ENCODE measurements at regions not wholly inside any gene's neighbourhood (a gene's known extent, or its start where the extent isn't known, plus 50 kb on each side); places are given as distances from the start of the nearest gene placed in this dataset.

DNA sequence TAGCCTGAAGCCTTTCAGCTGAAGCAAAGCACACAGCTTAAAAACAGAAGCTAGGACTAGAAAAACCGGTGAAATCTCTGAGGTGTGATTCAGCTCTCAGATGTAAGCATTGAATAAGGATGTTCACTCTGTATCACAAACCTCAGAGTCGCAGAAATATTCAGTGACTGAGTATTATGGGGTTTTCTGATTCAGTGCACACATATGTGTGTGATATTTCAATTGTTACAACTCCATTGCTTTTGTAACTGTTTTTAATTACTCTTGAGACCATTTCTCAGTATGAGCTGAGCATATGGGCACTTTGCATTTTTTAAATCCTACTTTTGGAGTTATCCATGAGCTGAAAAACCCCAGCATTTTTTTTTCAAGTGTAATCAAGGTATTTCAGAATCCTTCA lies 868.8 kb downstream of the NTRK3 start:
- TF ChIP-seq POLR2A (IDR thresholded peaks at IDR 0.05) = no peak
- H3K36me3 ChIP-seq = no peaks in the 10 kb centered on the region
- intact Hi-C loops (cut with DNase I; ENCODE audit: low total_unique reads) = no loop called here
- H3K4me1 ChIP-seq = no peaks in the 10 kb centered on the region
- no peaks in the 10 kb centered on the region for H3K27me3 ChIP-seq
- peaks cover 0 to 5% (median 2%) of the 10 kb centered on the region in 4 donors for H3K9me3 ChIP-seq
- no peak for DNase-seq
- no peak overlapping the region for H3K4me3 ChIP-seq
- no peak overlapping the region for H3K27ac ChIP-seq
- 71 to 84% (median 80%) methylated on average over 2 of the region's 2 CpGs for WGBS, 5 donors

DNA sequence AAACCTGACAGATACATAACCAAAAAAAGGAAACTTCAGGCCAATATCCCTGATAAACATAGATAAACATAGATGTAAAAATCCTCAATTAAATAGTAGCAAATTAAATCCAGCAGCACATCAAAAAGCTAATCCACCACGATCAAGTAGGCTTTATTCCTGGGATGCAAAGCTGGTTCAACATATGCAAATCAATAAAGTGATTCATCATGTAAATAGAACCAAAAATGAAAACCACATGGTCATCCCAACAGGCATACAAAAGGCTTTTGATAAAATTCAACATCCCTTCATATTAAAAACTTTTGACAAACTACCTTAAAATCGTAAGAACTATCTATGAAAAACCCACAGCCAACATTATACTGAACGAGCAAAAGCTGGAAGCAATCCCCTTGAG lies 882.2 kb downstream of the NTRK3 start:
- WGBS, 5 donors = 50 to 70% (median 54%) methylated on average over 3 of the region's 3 CpGs
- Histone ChIP-seq H3K36me3 (no peaks in the 10 kb centered on the region), H3K9me3 (peaks cover 0 to 32% (median 16%) of the 10 kb centered on the region in 4 donors), H3K27me3 (no peaks in the 10 kb centered on the region), H3K4me1 (no peaks in the 10 kb centered on the region), H3K27ac (no peak overlapping the region), H3K4me3 (no peak overlapping the region)
- no peak for TF ChIP-seq POLR2A (IDR thresholded peaks at IDR 0.05)
- intact Hi-C loops (cut with DNase I; ENCODE audit: low total_unique reads) = no loop called here
- DNase-seq = no peak

DNA sequence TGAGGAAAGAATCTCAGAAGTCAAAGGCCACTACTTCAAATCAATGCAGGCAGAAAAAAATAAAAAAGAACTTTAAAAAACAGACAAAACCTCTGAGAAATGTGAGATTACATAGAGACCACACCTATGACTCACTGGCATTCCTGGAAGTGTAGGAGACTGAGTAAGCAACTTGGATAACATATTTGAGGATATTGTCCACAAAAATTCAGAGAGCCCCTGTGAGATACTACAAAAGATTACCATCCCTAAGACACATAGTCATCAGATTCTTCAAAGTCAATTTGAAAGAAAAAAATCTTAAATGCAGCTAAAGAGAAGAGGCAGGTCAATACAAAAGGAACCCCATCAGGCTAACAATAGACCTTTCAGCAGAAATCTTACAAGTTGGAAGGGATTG lies 887.3 kb downstream of the NTRK3 start:
- Histone ChIP-seq H3K9me3 (peaks cover 0 to 15% (median 10%) of the 10 kb centered on the region in 4 donors), H3K27me3 (no peaks in the 10 kb centered on the region), H3K4me1 (no peaks in the 10 kb centered on the region), H3K4me3 (no peak overlapping the region), H3K36me3 (no peaks in the 10 kb centered on the region), H3K27ac (no peak overlapping the region)
- TF ChIP-seq POLR2A (IDR thresholded peaks at IDR 0.05) (no peak), POLR2AphosphoS5 (IDR thresholded peaks at IDR 0.05) (no peak), EP300 (IDR thresholded peaks at IDR 0.05) (no peak)
- TF ChIP-seq, protein P1, sequence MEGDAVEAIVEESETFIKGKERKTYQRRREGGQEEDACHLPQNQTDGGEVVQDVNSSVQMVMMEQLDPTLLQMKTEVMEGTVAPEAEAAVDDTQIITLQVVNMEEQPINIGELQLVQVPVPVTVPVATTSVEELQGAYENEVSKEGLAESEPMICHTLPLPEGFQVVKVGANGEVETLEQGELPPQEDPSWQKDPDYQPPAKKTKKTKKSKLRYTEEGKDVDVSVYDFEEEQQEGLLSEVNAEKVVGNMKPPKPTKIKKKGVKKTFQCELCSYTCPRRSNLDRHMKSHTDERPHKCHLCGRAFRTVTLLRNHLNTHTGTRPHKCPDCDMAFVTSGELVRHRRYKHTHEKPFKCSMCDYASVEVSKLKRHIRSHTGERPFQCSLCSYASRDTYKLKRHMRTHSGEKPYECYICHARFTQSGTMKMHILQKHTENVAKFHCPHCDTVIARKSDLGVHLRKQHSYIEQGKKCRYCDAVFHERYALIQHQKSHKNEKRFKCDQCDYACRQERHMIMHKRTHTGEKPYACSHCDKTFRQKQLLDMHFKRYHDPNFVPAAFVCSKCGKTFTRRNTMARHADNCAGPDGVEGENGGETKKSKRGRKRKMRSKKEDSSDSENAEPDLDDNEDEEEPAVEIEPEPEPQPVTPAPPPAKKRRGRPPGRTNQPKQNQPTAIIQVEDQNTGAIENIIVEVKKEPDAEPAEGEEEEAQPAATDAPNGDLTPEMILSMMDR (IDR thresholded peaks at IDR 0.05) = no peak
- no peak for DNase-seq
- intact Hi-C loops (cut with DNase I; ENCODE audit: low total_unique reads) = no loop called here

DNA sequence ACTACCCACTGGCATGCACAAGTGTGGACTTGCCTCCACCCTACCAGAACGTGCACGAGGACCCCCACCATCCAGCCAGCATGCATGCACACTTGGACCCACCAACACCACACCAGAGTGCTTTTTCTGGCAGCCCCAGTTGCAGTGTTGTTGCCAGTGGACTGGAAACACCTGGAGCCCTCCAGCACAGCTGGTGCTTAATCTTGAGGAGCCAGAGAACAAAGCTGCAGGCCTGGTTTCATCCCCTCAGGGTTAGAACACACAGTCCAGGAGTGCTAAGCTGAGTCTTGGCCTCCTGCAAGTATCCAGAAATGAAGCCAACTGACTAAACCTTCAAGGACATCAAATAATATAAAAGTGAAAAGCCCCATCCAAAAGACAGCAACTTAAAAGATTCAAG lies 888.0 kb downstream of the NTRK3 start:
- no peaks in the 10 kb centered on the region for H3K4me1 ChIP-seq
- no peaks in the 10 kb centered on the region for H3K27me3 ChIP-seq
- H3K4me3 ChIP-seq = no peak overlapping the region
- intact Hi-C loops (cut with DNase I; ENCODE audit: low total_unique reads) = no loop called here
- no peak for DNase-seq
- WGBS, 5 donors = 50 to 70% (median 64%) methylated on average over 2 of the region's 2 CpGs
- no peak overlapping the region for H3K27ac ChIP-seq
- peaks cover 0 to 15% (median 9%) of the 10 kb centered on the region in 4 donors for H3K9me3 ChIP-seq
- H3K36me3 ChIP-seq = no peaks in the 10 kb centered on the region
- TF ChIP-seq POLR2AphosphoS5 (IDR thresholded peaks at IDR 0.05) (no peak), EP300 (IDR thresholded peaks at IDR 0.05) (no peak), POLR2A (IDR thresholded peaks at IDR 0.05) (no peak)
- TF ChIP-seq, protein P1 (IDR thresholded peaks at IDR 0.05) = no peak

DNA sequence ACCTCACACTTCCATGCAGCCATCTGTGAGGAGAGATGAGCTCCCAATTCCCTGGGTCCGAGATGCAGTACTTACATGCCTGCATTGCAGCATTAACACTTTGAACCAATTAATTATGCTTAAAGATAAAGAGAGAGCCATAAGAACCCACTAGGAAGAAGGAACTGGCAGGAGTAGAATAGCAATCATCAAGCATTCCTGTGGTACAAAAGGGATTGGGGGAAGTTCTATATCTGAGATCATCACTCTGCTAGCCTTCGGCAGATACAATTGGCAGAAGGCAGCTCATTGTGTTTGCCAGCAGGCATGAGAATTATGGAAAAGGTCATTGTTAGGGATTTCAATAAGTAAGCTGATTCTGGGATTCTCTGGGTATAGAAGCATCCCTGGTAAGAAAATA lies 891.4 kb downstream of the NTRK3 start:
- TF ChIP-seq POLR2A (IDR thresholded peaks at IDR 0.05) (no peak), POLR2AphosphoS5 (IDR thresholded peaks at IDR 0.05) (no peak), EP300 (IDR thresholded peaks at IDR 0.05) (no peak)
- TF ChIP-seq, protein P1 (IDR thresholded peaks at IDR 0.05) = no peak
- WGBS, 5 donors = 42 to 51% (median 49%) methylated on average over 2 of the region's 2 CpGs
- Histone ChIP-seq H3K9me3 (peaks cover 0 to 15% (median 5%) of the 10 kb centered on the region in 4 donors), H3K27me3 (no peaks in the 10 kb centered on the region), H3K27ac (no peak overlapping the region), H3K4me3 (no peak overlapping the region), H3K4me1 (no peaks in the 10 kb centered on the region), H3K36me3 (no peaks in the 10 kb centered on the region)
- no peak for DNase-seq
- intact Hi-C loops (cut with DNase I; ENCODE audit: low total_unique reads) = no loop called here
